ENCODE measurements at regions not wholly inside any gene's neighbourhood (a gene's known extent, or its start where the extent isn't known, plus 50 kb on each side); places are given as distances from the start of the nearest gene placed in this dataset.

DNA sequence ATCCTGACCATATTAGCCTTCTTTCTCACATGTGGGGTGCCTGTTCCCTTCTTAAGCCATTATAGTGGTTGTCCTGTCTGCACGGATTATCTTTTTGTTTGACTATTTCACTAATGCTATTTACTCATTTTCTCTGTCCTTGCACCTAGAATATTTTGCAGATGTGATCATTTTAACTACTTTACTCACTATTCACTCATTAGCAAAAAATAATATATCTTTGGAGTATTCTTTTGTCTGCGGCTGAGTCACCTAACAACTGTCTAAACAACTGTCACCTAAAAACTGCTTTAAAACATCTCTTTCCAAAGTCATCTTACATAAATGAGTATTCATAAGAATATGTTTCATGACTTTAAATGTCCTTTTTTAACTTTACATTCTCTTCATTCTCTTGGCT is 87.4 kb downstream of the KCNJ2 start:
- H3K27ac ChIP-seq = no peak overlapping the region
- H3K4me1 ChIP-seq (replicated peaks) = no peaks in the 10 kb centered on the region
- H3K4me3 ChIP-seq = no peak overlapping the region
- H3K27me3 ChIP-seq (replicated peaks; ENCODE audit: insufficient read depth) = no peaks in the 10 kb centered on the region
- no peak for TF ChIP-seq POLR2AphosphoS5 (IDR thresholded peaks at IDR 0.05)
- TF ChIP-seq, protein P1, sequence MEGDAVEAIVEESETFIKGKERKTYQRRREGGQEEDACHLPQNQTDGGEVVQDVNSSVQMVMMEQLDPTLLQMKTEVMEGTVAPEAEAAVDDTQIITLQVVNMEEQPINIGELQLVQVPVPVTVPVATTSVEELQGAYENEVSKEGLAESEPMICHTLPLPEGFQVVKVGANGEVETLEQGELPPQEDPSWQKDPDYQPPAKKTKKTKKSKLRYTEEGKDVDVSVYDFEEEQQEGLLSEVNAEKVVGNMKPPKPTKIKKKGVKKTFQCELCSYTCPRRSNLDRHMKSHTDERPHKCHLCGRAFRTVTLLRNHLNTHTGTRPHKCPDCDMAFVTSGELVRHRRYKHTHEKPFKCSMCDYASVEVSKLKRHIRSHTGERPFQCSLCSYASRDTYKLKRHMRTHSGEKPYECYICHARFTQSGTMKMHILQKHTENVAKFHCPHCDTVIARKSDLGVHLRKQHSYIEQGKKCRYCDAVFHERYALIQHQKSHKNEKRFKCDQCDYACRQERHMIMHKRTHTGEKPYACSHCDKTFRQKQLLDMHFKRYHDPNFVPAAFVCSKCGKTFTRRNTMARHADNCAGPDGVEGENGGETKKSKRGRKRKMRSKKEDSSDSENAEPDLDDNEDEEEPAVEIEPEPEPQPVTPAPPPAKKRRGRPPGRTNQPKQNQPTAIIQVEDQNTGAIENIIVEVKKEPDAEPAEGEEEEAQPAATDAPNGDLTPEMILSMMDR (IDR thresholded peaks at IDR 0.05) = no peak
- no peak for TF ChIP-seq POLR2A (IDR thresholded peaks at IDR 0.05)
- H3K36me3 ChIP-seq = no peaks in the 10 kb centered on the region
- intact Hi-C loops (cut with DNase I) = no loop called here
- no peaks in the 10 kb centered on the region for H3K9me3 ChIP-seq
- DNase-seq (ENCODE audit: low spot score) = no peak
- WGBS = 81% methylated on average over 2 of the region's 2 CpGs

DNA sequence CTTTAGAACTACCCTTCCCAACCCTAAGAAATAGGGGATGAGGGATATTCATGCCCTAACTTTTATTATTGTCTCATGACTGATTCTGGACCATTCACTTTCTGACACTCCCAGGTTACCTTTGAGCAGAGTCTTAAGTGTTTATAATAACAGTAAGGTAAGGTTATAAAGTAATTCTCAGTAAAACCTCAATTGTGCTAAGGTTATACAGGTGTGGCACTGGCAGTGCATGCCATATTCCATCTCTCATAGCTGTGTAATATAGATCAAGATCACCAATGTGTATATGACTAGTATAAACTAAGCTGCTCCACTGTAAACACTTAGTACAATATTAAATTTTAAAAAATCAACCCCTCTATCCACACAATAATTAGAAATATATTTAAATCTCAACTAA is 89.1 kb downstream of the KCNJ2 start:
- no peak overlapping the region for H3K27ac ChIP-seq
- no peaks in the 10 kb centered on the region for H3K4me1 ChIP-seq (replicated peaks)
- no peaks in the 10 kb centered on the region for H3K9me3 ChIP-seq
- no peak for TF ChIP-seq POLR2AphosphoS5 (IDR thresholded peaks at IDR 0.05)
- TF ChIP-seq, protein P1 (IDR thresholded peaks at IDR 0.05) = no peak
- TF ChIP-seq POLR2A (IDR thresholded peaks at IDR 0.05) = no peak
- no peaks in the 10 kb centered on the region for H3K27me3 ChIP-seq (replicated peaks; ENCODE audit: insufficient read depth)
- intact Hi-C loops (cut with DNase I) = no loop called here
- no peak overlapping the region for H3K4me3 ChIP-seq
- no peaks in the 10 kb centered on the region for H3K36me3 ChIP-seq
- no peak for DNase-seq (ENCODE audit: low spot score)

DNA sequence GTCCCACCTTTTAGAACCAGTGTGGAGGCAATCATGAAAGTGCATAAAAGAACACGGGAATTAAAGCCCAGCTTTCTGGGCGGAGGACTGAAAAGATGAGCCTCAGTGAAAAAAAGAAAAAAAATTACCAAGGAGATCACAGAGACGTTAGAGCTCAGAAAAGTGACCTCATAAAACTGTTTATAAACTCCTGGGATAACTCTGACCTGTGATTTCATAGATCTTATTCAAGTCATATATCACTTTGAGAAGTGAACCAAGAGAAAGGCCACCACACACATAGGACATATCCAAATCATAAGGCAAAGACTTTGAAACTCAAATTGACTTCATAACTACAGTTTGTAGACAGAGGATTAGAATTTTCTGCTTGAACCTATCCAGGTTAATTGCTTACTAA is 90.1 kb downstream of the KCNJ2 start:
- no peaks in the 10 kb centered on the region for H3K27me3 ChIP-seq (replicated peaks; ENCODE audit: insufficient read depth)
- H3K4me1 ChIP-seq (replicated peaks) = no peaks in the 10 kb centered on the region
- intact Hi-C loops (cut with DNase I) = no loop called here
- no peaks in the 10 kb centered on the region for H3K36me3 ChIP-seq
- no peak for DNase-seq (ENCODE audit: low spot score)
- 63% methylated on average over 3 of the region's 3 CpGs for WGBS
- no peak overlapping the region for H3K27ac ChIP-seq
- H3K9me3 ChIP-seq = no peaks in the 10 kb centered on the region
- TF ChIP-seq POLR2A (IDR thresholded peaks at IDR 0.05) = no peak
- no peak overlapping the region for H3K4me3 ChIP-seq

DNA sequence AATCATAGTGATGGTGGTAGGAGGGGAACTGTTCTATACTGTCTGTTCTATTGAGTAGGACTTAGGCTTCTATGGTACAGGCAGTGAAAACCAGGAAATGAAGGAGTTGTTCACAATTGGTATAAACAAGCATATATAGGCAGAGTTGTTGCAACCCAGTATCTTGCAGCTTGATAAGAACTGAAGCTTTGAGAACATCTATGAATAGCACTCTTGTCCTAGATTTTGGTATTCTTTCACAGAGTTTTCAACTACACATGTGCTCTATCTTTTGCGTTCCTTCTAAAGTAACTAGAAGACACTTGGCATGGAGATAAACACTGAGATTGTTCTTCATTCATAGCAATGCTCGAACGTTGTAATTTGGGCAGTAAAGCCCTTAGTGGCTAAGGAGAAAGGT is 91.8 kb downstream of the KCNJ2 start:
- no peaks in the 10 kb centered on the region for H3K4me1 ChIP-seq (replicated peaks)
- 95% methylated on average over 3 of the region's 3 CpGs for WGBS
- H3K36me3 ChIP-seq = no peaks in the 10 kb centered on the region
- no peaks in the 10 kb centered on the region for H3K27me3 ChIP-seq (replicated peaks; ENCODE audit: insufficient read depth)
- TF ChIP-seq POLR2AphosphoS5 (IDR thresholded peaks at IDR 0.05) = no peak
- TF ChIP-seq, protein P1 (IDR thresholded peaks at IDR 0.05) = no peak
- TF ChIP-seq POLR2A (IDR thresholded peaks at IDR 0.05) = no peak
- H3K27ac ChIP-seq = no peak overlapping the region
- no peak for DNase-seq (ENCODE audit: low spot score)
- intact Hi-C loops (cut with DNase I) = no loop called here
- H3K9me3 ChIP-seq = no peaks in the 10 kb centered on the region
- no peak overlapping the region for H3K4me3 ChIP-seq

DNA sequence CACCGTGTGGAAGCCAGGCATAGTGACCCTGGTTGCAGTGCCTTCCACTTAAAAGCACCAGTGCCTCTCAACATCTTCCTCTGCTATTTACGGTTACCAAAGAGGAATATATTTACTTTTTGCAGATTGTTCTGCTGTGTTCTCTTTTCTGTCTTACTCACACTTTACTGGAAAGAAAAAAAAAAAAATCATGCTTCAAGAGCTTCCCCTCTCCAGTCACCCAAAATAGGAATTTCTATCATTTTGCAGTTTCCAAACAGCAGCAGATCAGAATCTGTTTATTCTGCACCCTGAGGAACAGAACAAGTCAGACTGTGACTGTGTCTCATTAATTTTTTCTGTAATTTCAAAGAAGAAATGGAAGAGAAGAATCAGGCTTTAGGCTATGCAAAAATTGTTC is 96.1 kb downstream of the KCNJ2 start:
- DNase-seq (ENCODE audit: low spot score) = no peak
- no peaks in the 10 kb centered on the region for H3K27me3 ChIP-seq (replicated peaks; ENCODE audit: insufficient read depth)
- H3K4me3 ChIP-seq = no peak overlapping the region
- H3K36me3 ChIP-seq = no peaks in the 10 kb centered on the region
- H3K9me3 ChIP-seq = no peaks in the 10 kb centered on the region
- 41% methylated on average over 2 of the region's 2 CpGs for WGBS
- TF ChIP-seq, protein P1 (IDR thresholded peaks at IDR 0.05) = no peak
- TF ChIP-seq POLR2AphosphoS5 (IDR thresholded peaks at IDR 0.05) (no peak), POLR2A (IDR thresholded peaks at IDR 0.05) (no peak)
- H3K27ac ChIP-seq = no peak overlapping the region
- intact Hi-C loops (cut with DNase I) = no loop called here
- no peaks in the 10 kb centered on the region for H3K4me1 ChIP-seq (replicated peaks)
